Neural progenitor cell (in vitro differentiated cells): ENCODE measurements at regions not wholly inside any gene's neighbourhood (a gene's known extent, or its start where the extent isn't known, plus 50 kb on each side); places are given as distances from the start of the nearest gene placed in this dataset.

Experiments
- EZH2 ChIP-seq: fragments of 200-600 bp; sonication (generic); IDR thresholded peaks from 2 replicates; pipeline ENCODE4 v1.6.1; 2017; ENCODE audit warnings: antibody characterized with exemption, mild to moderate bottlenecking, moderate library complexity
- EZH2phosphoT487 ChIP-seq: fragments of 200-600 bp; sonication (generic); IDR thresholded peaks from 2 replicates; pipeline ENCODE4 v1.6.1; 2017; ENCODE audit warnings: antibody characterized with exemption
- TF ChIP-seq, protein P1 (sequence below): fragments of 200-600 bp; sonication (generic); IDR thresholded peaks from 2 replicates; pipeline ENCODE4 v1.5.1; 2017; ENCODE audit warnings: antibody characterized with exemption, mild to moderate bottlenecking

DNA sequence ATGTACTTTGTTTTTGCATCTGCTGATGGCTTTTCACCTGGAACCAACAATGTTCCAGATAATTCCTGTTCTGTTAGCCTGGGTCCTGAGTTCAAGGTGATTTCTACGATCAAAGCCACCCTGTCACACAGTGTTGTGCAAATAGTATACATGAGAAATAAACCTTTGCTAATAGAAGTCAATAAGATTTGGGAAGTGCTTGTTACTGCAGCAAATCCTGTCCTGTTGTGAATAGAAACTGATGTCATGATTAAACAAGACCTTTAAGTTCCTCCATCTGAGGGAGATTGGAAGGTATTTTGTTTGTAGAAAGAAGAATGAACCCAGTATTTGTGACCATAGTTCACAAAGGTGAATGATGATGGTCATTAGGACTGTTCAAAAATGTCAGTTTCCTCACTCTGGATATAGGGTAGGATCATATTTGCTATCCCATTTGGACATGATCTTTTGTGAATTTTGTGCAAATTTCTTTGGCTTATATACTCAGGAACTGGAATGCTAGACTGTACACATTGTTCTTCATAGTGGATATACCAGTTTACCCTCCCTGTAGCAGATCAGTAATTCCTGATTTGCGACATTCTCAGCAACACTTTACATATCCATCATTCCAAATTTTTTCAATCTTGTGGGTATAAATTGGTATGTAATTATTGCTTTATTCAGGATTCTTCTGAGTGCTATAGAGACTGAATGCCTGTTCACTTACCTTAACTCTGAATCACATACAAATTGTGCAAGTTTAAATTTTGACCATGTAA lies 428.5 kb downstream of the METTL15 start:
- TF ChIP-seq, protein P1, sequence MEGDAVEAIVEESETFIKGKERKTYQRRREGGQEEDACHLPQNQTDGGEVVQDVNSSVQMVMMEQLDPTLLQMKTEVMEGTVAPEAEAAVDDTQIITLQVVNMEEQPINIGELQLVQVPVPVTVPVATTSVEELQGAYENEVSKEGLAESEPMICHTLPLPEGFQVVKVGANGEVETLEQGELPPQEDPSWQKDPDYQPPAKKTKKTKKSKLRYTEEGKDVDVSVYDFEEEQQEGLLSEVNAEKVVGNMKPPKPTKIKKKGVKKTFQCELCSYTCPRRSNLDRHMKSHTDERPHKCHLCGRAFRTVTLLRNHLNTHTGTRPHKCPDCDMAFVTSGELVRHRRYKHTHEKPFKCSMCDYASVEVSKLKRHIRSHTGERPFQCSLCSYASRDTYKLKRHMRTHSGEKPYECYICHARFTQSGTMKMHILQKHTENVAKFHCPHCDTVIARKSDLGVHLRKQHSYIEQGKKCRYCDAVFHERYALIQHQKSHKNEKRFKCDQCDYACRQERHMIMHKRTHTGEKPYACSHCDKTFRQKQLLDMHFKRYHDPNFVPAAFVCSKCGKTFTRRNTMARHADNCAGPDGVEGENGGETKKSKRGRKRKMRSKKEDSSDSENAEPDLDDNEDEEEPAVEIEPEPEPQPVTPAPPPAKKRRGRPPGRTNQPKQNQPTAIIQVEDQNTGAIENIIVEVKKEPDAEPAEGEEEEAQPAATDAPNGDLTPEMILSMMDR = no peak
- no peak for TF ChIP-seq EZH2phosphoT487
- TF ChIP-seq EZH2 = no peak
